DOHH2 (cell line): ENCODE measurements at regions not wholly inside any gene's neighbourhood (a gene's known extent, or its start where the extent isn't known, plus 50 kb on each side); places are given as distances from the start of the nearest gene placed in this dataset.

Experiments used
- CTCF ChIP-seq: fragments of 200-600 bp; sonication (generic); IDR thresholded peaks from one replicate; pipeline ENCODE4 v1.5.1; 2014; ENCODE audit warnings: antibody characterized with exemption, mild to moderate bottlenecking, low read depth, low read length; ENCODE audit not compliant: poor library complexity, severe bottlenecking
- EZH2phosphoT487 ChIP-seq: fragments of 200-600 bp; sonication (generic); IDR thresholded peaks from 2 replicates; pipeline ENCODE4 v1.6.1; 2017; ENCODE audit warnings: borderline replicate concordance, mild to moderate bottlenecking, antibody characterized with exemption, low read length, moderate library complexity, mixed read lengths

DNA sequence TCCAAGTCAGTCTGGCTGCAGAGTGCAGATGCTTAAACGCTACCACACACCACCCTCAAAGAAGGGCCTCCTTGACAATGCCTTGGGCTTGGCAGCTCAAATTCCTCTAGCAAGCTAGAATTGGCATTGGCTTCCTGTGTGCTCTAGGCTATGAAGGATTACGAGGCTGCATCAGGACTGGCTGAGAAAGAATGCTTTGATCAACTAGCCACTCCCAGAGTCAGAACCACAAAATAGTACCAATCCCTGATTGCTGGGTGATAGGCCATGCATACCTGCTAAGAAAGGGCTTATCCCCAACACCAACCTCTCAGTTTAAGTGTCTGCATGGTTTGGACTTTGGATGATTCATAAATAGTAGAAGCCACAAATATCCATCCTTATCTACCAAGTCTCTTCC is 504.9 kb downstream of the OMA1 start:
- TF ChIP-seq EZH2phosphoT487 (no peak), CTCF (no peak)
